ENCODE measurements at regions not wholly inside any gene's neighbourhood (a gene's known extent, or its start where the extent isn't known, plus 50 kb on each side); places are given as distances from the start of the nearest gene placed in this dataset.

GRCh38 chr5:82800826-82801225 is 276.4 kb downstream of the TMEM167A start:
- no peak for DNase-seq

GRCh38 chr5:82799361-82800077 is 277.7 kb downstream of the TMEM167A start:
- no peak for DNase-seq

GRCh38 chr5:82798676-82799075 is 278.5 kb downstream of the TMEM167A start:
- DNase-seq, result no peak

GRCh38 chr5:82796643-82797416 is 280.4 kb downstream of the TMEM167A start:
- no peak for DNase-seq

- no peak for DNase-seq
Observed at GRCh38 chr5:82794876-82795275, 282.3 kb downstream of the TMEM167A start.

GRCh38 chr5:82793808-82794419 is 283.3 kb downstream of the TMEM167A start:
- peak; percentile 39 for DNase-seq

GRCh38 chr5:82792096-82792495 is 285.1 kb downstream of the TMEM167A start:
- DNase-seq, result no peak

- DNase-seq, result no peak
Observed at GRCh38 chr5:82789095-82789494, 288.1 kb downstream of the TMEM167A start.

- DNase-seq, result no peak
Observed at GRCh38 chr5:82786748-82787147, 290.4 kb downstream of the TMEM167A start.

- DNase-seq, result no peak
Observed at GRCh38 chr5:82785882-82786509, 291.2 kb downstream of the TMEM167A start.

- DNase-seq, result no peak
Observed at GRCh38 chr5:82785456-82785855, 291.7 kb downstream of the TMEM167A start.

- no peak for DNase-seq
Observed at GRCh38 chr5:82784521-82784920, 292.7 kb downstream of the TMEM167A start.

- no peak for DNase-seq
Observed at GRCh38 chr5:82777106-82777505, 300.1 kb downstream of the TMEM167A start.

- DNase-seq, result no peak
Observed at GRCh38 chr5:82772281-82772680, 304.9 kb downstream of the TMEM167A start.

- no peak for DNase-seq
Observed at GRCh38 chr5:82766206-82766605, 311.0 kb downstream of the TMEM167A start.

- no peak for DNase-seq
Observed at GRCh38 chr5:82765765-82766164, 311.4 kb downstream of the TMEM167A start.

GRCh38 chr5:82760856-82761255 is 316.3 kb downstream of the TMEM167A start:
- no peak for DNase-seq

GRCh38 chr5:82758881-82759280 is 318.3 kb downstream of the TMEM167A start:
- no peak for DNase-seq

GRCh38 chr5:82754759-82755158 is 322.4 kb downstream of the TMEM167A start:
- no peak for DNase-seq

GRCh38 chr5:82754036-82754746 is 323.0 kb downstream of the TMEM167A start:
- no peak for DNase-seq

GRCh38 chr5:82753374-82753773 is 323.8 kb downstream of the TMEM167A start:
- no peak for DNase-seq

GRCh38 chr5:82749461-82749820 is 327.8 kb downstream of the TMEM167A start:
- no peak for DNase-seq

Data from activated naive CD4-positive, alpha-beta T cell treated with Interleukin-2 at 50 U/mL for 16 hours (primary cell).